LNCaP clone FGC (cell line): ENCODE measurements at regions not wholly inside any gene's neighbourhood (a gene's known extent, or its start where the extent isn't known, plus 50 kb on each side); places are given as distances from the start of the nearest gene placed in this dataset.

Experiments used
- DNase-seq: peaks from one replicate; pipeline ENCODE4 v3.0.0-alpha.2; 2011; ENCODE audit warnings: low read depth
- H3K4me3 ChIP-seq: 2 replicates; pipeline ENCODE4 v1.5.1; 2011; ENCODE audit warnings: mild to moderate bottlenecking, low read depth, low read length, control low read depth
- TF ChIP-seq, protein P1 (sequence below): IDR thresholded peaks from 2 replicates; pipeline ENCODE4 v1.5.1; 2012; ENCODE audit warnings: mild to moderate bottlenecking; ENCODE audit not compliant: control insufficient read depth, insufficient read depth; ENCODE audit errors: extremely low read depth

DNA sequence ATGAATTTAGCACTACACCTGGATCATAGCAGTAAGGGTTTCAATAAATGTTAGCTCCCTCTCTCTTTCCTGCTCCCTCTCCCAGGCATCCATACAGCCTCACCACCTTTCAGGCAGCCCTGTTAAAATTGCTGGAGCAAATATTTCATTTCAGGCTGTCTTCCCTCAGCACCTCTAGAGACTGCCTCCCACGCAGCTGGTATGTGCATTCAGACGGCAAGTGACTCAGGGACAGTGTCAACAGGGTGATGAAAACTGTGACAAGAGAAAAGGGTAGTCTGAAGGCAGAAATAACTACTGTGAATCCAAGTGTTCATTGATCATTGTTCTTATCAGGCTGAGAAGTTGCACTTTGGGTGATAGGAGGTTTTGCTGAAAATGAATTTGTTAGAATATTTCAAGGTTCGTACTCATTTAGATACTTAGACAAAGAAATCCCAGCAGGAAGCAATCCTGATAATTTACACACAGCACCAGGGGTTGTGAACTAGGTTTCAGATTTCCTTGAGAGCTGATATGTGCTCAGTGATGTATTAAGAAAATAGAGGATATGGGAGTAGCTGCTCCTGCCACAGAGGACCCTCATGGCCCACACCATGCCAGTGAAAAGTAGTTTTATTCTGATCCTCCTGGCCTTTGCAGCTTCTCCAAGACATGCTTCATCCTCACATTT lies 424.2 kb downstream of the FGF13 start:
- TF ChIP-seq, protein P1, sequence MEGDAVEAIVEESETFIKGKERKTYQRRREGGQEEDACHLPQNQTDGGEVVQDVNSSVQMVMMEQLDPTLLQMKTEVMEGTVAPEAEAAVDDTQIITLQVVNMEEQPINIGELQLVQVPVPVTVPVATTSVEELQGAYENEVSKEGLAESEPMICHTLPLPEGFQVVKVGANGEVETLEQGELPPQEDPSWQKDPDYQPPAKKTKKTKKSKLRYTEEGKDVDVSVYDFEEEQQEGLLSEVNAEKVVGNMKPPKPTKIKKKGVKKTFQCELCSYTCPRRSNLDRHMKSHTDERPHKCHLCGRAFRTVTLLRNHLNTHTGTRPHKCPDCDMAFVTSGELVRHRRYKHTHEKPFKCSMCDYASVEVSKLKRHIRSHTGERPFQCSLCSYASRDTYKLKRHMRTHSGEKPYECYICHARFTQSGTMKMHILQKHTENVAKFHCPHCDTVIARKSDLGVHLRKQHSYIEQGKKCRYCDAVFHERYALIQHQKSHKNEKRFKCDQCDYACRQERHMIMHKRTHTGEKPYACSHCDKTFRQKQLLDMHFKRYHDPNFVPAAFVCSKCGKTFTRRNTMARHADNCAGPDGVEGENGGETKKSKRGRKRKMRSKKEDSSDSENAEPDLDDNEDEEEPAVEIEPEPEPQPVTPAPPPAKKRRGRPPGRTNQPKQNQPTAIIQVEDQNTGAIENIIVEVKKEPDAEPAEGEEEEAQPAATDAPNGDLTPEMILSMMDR: no peak
- H3K4me3 ChIP-seq: no peak overlapping the region
- no peak for DNase-seq

DNA sequence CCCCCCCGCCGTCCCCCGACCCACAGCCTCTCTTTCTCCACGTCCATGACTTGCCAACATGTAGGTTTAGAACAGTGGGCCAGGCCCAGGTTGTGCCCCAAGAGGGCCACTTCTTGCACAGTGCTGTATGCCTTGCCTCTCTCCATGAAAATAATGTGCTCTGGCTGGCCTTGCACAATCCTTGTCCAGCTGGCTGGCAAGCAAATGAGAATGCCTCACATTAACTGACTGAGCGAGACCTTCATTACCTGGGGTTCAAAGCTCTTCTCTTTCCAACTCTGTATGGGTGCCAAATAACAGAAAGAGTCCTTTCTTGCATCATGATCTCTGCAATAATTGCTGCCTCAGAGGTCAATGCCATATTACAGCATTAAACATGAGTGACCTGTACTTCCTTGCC lies 416.6 kb downstream of the FGF13 start:
- TF ChIP-seq, protein P1: no peak
- DNase-seq: no peak
- H3K4me3 ChIP-seq: no peak overlapping the region

DNA sequence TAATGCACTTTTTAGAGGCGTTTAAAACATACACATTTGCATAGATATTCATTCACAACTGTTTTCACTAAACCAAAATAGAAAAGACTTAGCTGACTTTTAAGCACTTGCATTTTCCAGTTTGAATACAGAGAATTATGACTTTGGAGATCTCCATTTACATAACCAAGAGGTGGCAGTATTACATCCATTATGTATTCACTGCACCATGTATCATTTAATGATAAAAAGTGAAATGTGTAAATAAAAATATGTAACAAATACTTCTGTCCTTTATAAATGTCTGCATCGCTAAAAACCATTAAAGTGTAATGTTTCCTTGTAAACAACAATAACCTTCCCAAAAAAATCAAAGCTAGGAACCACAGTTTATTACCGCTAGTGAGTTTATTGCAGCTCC lies 413.2 kb downstream of the FGF13 start:
- H3K4me3 ChIP-seq: no peak overlapping the region
- DNase-seq: no peak
- TF ChIP-seq, protein P1: peak; percentile 34; the same call in 1 of the 2 replicates

DNA sequence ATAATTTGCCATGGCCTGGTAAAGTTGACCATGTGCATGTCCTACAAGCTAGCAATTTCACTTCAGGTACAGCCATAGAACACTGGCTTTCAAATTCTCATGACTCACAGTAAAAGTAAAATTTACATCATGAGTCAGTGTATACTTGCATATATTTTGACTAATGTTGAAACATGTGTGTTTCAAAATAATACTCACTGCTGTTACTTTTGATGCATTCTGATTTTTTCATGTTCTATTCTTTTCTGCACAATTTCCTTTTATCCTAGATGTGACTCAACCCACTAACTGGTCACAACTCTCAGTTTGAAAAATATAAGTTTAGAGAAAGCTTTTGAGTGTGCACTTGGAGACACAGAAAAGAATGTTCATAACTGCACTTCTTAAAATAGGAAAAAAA lies 365.7 kb downstream of the FGF13 start:
- TF ChIP-seq, protein P1: no peak
- H3K4me3 ChIP-seq: no peak overlapping the region
- no peak for DNase-seq

DNA sequence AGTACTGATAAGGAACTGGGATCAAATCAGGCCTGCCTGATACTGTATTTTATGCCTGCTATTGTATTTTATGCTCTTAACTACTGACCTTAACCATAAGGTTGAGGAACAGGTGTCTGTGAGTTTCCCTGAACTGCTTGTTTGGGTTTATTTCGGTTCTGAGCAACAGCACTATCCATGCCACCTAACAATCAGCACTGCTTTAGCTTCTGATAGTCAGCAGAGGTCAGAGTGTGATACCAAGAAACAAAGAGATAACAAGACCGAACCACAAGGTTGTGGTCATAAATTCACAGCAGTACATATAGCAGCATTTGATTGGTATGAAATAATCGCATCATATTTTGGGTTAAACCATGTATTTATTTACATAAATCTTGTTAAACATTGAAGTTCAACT lies 362.2 kb downstream of the FGF13 start:
- no peak for DNase-seq
- no peak overlapping the region for H3K4me3 ChIP-seq
- TF ChIP-seq, protein P1: no peak

DNA sequence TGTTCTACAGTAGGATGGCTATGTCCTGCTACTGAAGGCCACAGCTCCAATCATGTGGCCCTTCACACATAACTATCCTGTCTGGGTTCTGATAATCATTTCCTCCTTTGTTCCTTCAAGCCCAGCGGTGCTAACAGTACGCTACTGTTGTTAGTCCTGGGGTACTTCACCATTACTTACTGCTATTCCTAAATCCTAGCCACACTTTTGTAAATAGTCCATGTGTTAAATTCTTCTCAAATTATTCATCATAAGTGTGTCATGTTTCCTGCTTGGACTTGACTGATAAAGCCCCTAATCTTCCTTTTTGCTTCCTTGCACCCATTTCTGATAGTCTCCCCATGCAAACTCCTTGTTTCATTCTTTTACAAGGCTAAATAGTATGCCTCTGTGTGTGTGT lies 332.6 kb downstream of the FGF13 start:
- DNase-seq: no peak
- TF ChIP-seq, protein P1: no peak
- no peak overlapping the region for H3K4me3 ChIP-seq

DNA sequence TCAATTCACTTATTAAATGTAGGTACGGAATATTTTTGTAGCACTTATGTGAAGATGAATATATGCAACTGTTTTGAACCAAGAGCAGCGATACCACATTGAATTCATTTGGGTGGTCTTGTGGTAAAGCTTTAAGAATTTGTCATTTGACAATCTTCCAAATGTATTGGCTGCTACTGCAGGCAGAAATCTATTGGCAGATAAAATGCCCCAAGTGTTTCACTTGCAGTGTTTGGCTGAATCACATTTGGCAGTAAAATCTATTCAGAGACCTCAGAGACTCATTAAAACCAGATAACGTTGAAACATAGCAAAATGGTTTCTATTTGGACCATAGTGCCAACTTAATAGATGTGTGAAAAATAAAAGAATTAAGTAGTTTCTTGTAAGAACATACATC lies 303.4 kb downstream of the FGF13 start:
- TF ChIP-seq, protein P1: no peak
- no peak overlapping the region for H3K4me3 ChIP-seq
- no peak for DNase-seq
